GM21737 (cell line): ENCODE measurements at regions not wholly inside any gene's neighbourhood (a gene's known extent, or its start where the extent isn't known, plus 50 kb on each side); places are given as distances from the start of the nearest gene placed in this dataset.
"Not testable (repeated sequence)": the region's sequence is repeated elsewhere in the genome, so short reads cannot be mapped to it uniquely, and the experiment has no call there.

Source experiments
- ATAC-seq: cut with Tn5 transposase; IDR thresholded peaks from one replicate; pipeline ENCODE4 v1.9.1; 2021; ENCODE audit warnings: mild to moderate bottlenecking, moderate library complexity; ENCODE audit not compliant: unreplicated experiment

- no peak for ATAC-seq
Observed at GRCh38 chr7:132030086-132030568, 473.7 kb upstream of the PODXL start.

- no peak for ATAC-seq
Observed at GRCh38 chr7:132029369-132030085, 473.1 kb upstream of the PODXL start.

- ATAC-seq = no peak
Observed at GRCh38 chr7:132028144-132028920, 471.9 kb upstream of the PODXL start.

- no peak for ATAC-seq
Observed at GRCh38 chr7:132024290-132024689, 467.9 kb upstream of the PODXL start.

GRCh38 chr7:132023466-132023865 is 467.0 kb upstream of the PODXL start:
- no peak for ATAC-seq

- ATAC-seq = no peak
Observed at GRCh38 chr7:132022188-132022587, 465.8 kb upstream of the PODXL start.

GRCh38 chr7:132019703-132020102 is 463.3 kb upstream of the PODXL start:
- no peak for ATAC-seq

- ATAC-seq = no peak
Observed at GRCh38 chr7:132009778-132010177, 453.4 kb upstream of the PODXL start.

GRCh38 chr7:132004529-132004928 is 448.1 kb upstream of the PODXL start:
- no peak for ATAC-seq

GRCh38 chr7:132002343-132002968 is 446.0 kb upstream of the PODXL start:
- ATAC-seq = no peak

- ATAC-seq = no peak
Observed at GRCh38 chr7:132001146-132001545, 444.7 kb upstream of the PODXL start.

- ATAC-seq = no peak
Observed at GRCh38 chr7:131999193-131999592, 442.8 kb upstream of the PODXL start.

- no peak for ATAC-seq
Observed at GRCh38 chr7:131995324-131995723, 438.9 kb upstream of the PODXL start.

- ATAC-seq = not testable (repeated sequence)
Observed at GRCh38 chr7:131981069-131981468, 424.6 kb upstream of the PODXL start.

GRCh38 chr7:131978118-131978517 is 421.7 kb upstream of the PODXL start:
- ATAC-seq = not testable (repeated sequence)

- no peak for ATAC-seq
Observed at GRCh38 chr7:131976411-131976810, 420.0 kb upstream of the PODXL start.

GRCh38 chr7:131974671-131975070 is 418.2 kb upstream of the PODXL start:
- no peak for ATAC-seq

- ATAC-seq = no peak
Observed at GRCh38 chr7:131972251-131972650, 415.8 kb upstream of the PODXL start.

GRCh38 chr7:131970602-131971001 is 414.2 kb upstream of the PODXL start:
- no peak for ATAC-seq

GRCh38 chr7:131969560-131969959 is 413.1 kb upstream of the PODXL start:
- no peak for ATAC-seq

GRCh38 chr7:131967216-131967730 is 410.8 kb upstream of the PODXL start:
- no peak for ATAC-seq
